ENCODE measurements at regions not wholly inside any gene's neighbourhood (a gene's known extent, or its start where the extent isn't known, plus 50 kb on each side); places are given as distances from the start of the nearest gene placed in this dataset.

DNA sequence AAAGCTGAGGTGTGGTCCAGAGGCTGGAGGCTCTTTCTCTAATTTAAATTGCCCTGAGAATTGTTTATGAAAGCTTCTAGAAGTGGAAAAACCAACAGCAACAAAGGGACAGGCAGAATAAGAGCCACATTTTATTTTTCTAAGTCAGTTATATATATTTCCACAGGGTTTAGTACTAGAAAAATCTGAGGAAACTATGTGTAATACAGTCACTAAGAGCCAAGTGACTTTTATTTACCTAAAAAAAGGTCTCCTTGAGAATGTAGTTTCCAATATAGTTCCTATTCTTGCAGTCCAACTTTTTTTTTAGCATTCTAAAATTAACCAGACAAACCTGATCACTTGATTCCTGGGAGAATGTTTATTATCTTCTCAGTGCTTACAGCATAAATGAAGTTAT is 296.6 kb upstream of the MYOCD start:
- TF ChIP-seq BHLHE40 (IDR thresholded peaks at IDR 0.05; ENCODE audit: borderline replicate concordance) (no peak), HDGF (IDR thresholded peaks at IDR 0.05; ENCODE audit: borderline replicate concordance) (no peak), SP1 (IDR thresholded peaks at IDR 0.05) (no peak), FOXK2 (IDR thresholded peaks at IDR 0.05) (no peak), ARNT (IDR thresholded peaks at IDR 0.05) (no peak), FOXM1 (IDR thresholded peaks at IDR 0.05; ENCODE audit: borderline replicate concordance) (no peak), SUZ12 (IDR thresholded peaks at IDR 0.05) (no peak), L3MBTL2 (conservative IDR thresholded peaks at IDR 0.05) (no peak), ZNF384 (IDR thresholded peaks at IDR 0.05) (no peak), FOXA1 (IDR thresholded peaks at IDR 0.05) (no peak), NFRKB (IDR thresholded peaks at IDR 0.05) (no peak), TARDBP (IDR thresholded peaks at IDR 0.05) (no peak), ELF4 (IDR thresholded peaks at IDR 0.05) (no peak)
